OCI-LY3 (cell line): ENCODE measurements at regions not wholly inside any gene's neighbourhood (a gene's known extent, or its start where the extent isn't known, plus 50 kb on each side); places are given as distances from the start of the nearest gene placed in this dataset.

ENCODE experiments used
- CTCF ChIP-seq: fragments of 200-600, 300-600 bp; sonication (generic); IDR thresholded peaks from 2 replicates; pipeline ENCODE4 v1.5.1; 2014; ENCODE audit warnings: antibody characterized with exemption, low read length, low read depth
- EZH2phosphoT487 ChIP-seq: fragments of 200-600 bp; shearing (Covaris generic); IDR thresholded peaks from 2 replicates; pipeline ENCODE4 v1.6.1; 2018; ENCODE audit warnings: antibody characterized with exemption, mixed run types, low read depth

GRCh38 chr6:108751851-108752732 lies 96.1 kb upstream of the ARMC2 start:
- TF ChIP-seq CTCF (no peak), EZH2phosphoT487 (no peak)
